Astrocyte of the spinal cord (primary cell): ENCODE measurements at regions not wholly inside any gene's neighbourhood (a gene's known extent, or its start where the extent isn't known, plus 50 kb on each side); places are given as distances from the start of the nearest gene placed in this dataset.

Source experiments
- DNase-seq: peaks from one replicate; pipeline ENCODE4 v3.0.0; 2011; ENCODE audit warnings: low read depth, low spot score
- H3K4me3 ChIP-seq: 2 replicates; pipeline ENCODE4 v1.5.1; 2011; ENCODE audit warnings: low read depth, mild to moderate bottlenecking, low read length, moderate library complexity
- CTCF ChIP-seq: IDR thresholded peaks from 2 replicates; pipeline ENCODE4 v1.5.1; 2012; ENCODE audit warnings: low read depth, mild to moderate bottlenecking, low read length, inconsistent platforms
- in situ Hi-C: cut with HindIII; loops from 2 replicates; pipeline ENCODE4 v1.10.0; 2017; ENCODE audit warnings: low sequenced_read_pairs

GRCh38 chr11:11770921-11771486 lies 70.8 kb upstream of the USP47 start:
- TF ChIP-seq CTCF, result no peak
- in situ Hi-C loops, result no loop called here
- no peak for DNase-seq
- no peak overlapping the region for H3K4me3 ChIP-seq

GRCh38 chr11:11770296-11770695 lies 71.5 kb upstream of the USP47 start:
- H3K4me3 ChIP-seq, result no peak overlapping the region
- no peak for DNase-seq
- in situ Hi-C loops, result no loop called here
- no peak for TF ChIP-seq CTCF

GRCh38 chr11:11769782-11770181 lies 72.0 kb upstream of the USP47 start:
- in situ Hi-C loops, result no loop called here
- no peak for DNase-seq
- no peak overlapping the region for H3K4me3 ChIP-seq
- TF ChIP-seq CTCF, result no peak

GRCh38 chr11:11769362-11769761 lies 72.4 kb upstream of the USP47 start:
- no peak for DNase-seq
- in situ Hi-C loops, result no loop called here

GRCh38 chr11:11764423-11764803 lies 77.4 kb upstream of the USP47 start:
- in situ Hi-C loops, result no loop called here
- TF ChIP-seq CTCF, result no peak
- no peak overlapping the region for H3K4me3 ChIP-seq
- no peak for DNase-seq

More at GRCh38 chr11:11769362-11769761, 72.4 kb upstream of the USP47 start:
- TF ChIP-seq CTCF, result no peak
- no peak overlapping the region for H3K4me3 ChIP-seq

- no peak overlapping the region for H3K4me3 ChIP-seq
- in situ Hi-C loops, result no loop called here
- TF ChIP-seq CTCF, result no peak
- DNase-seq, result no peak
Measured at GRCh38 chr11:11763796-11764422, 77.9 kb upstream of the USP47 start.

GRCh38 chr11:11760838-11761237 lies 80.9 kb upstream of the USP47 start:
- DNase-seq, result no peak
- in situ Hi-C loops, result no loop called here
- no peak for TF ChIP-seq CTCF
- H3K4me3 ChIP-seq, result no peak overlapping the region
